SK-N-MC (cell line): ENCODE measurements at regions not wholly inside any gene's neighbourhood (a gene's known extent, or its start where the extent isn't known, plus 50 kb on each side); places are given as distances from the start of the nearest gene placed in this dataset.

Experiments
- DNase-seq: peaks from one replicate; pipeline ENCODE4 v3.0.0-alpha.2; 2011; ENCODE audit warnings: low read depth, low spot score
- H3K27ac ChIP-seq: fragments of 200-600 bp; sonication (generic); 2 replicates; pipeline ENCODE4 v1.5.1; 2016; ENCODE audit warnings: mixed run types
- H3K36me3 ChIP-seq: fragments of 200-600 bp; sonication (generic); 2 replicates; pipeline ENCODE4 v1.6.1; 2017; ENCODE audit warnings: antibody characterized with exemption, low read length, mixed read lengths; ENCODE audit not compliant: insufficient read depth
- H3K4me3 ChIP-seq: fragments of 200-600 bp; sonication (generic); 2 replicates; pipeline ENCODE4 v1.5.1; 2016
- H3K9ac ChIP-seq: fragments of 200-600 bp; sonication (generic); 2 replicates; pipeline ENCODE4 v1.8.0; 2017; ENCODE audit warnings: mixed run types, mixed read lengths; ENCODE audit not compliant: insufficient read length
- H3K9me3 ChIP-seq: fragments of 200-600 bp; sonication (generic); 2 replicates; pipeline ENCODE4 v1.6.1; 2017; ENCODE audit warnings: low read depth, mild to moderate bottlenecking, antibody characterized with exemption, low read length, moderate library complexity, mixed read lengths
- EZH2 ChIP-seq: fragments of 200-600 bp; sonication (generic); IDR thresholded peaks from one replicate; pipeline ENCODE4 v1.6.1; 2017; ENCODE audit warnings: antibody characterized with exemption
- FOXP2 ChIP-seq: optimal IDR thresholded peaks from 2 replicates; pipeline ENCODE3; 2011; ENCODE audit warnings: mild to moderate bottlenecking, moderate library complexity; ENCODE audit not compliant: insufficient read depth; ENCODE audit errors: extremely low read length, control extremely low read depth
- POLR2AphosphoS5 ChIP-seq: IDR thresholded peaks from 2 replicates; pipeline ENCODE4 v1.6.1; 2012; ENCODE audit warnings: mild to moderate bottlenecking, low read depth, low read length, borderline replicate concordance

DNA sequence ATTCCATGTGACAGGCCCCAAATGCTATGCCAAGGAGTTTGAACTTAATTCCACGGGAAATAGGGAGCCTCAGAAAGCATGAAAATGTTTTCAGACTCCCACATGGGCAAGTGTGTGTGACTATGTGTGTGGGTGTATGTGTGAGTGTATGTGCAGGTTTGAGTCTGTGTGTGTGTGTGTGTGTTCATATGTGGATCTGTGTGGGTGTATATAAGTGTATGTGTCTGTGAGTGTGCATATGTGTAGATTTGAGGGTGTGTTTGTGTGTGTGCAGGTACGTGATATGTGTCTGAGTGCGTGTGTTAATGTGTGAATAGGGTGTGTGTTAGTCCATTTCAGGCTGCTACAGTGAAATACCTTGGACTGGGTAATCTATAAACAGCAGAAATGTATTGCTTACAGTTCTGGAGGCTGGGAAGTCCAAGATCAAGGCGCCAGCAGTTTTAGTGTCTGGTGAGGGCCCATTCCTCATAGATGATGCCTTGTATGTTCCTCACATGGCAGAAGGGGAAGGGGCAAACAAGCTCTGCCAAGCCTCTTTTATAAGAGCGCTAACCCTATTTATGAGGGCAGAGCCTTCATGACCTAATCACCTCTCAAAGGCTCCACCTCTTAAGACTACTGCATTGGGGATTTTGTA is 181.1 kb upstream of the TAB2 start:
- Histone ChIP-seq H3K9ac (no peak overlapping the region), H3K36me3 (no peaks in the 10 kb centered on the region), H3K27ac (no peak overlapping the region), H3K9me3 (no peaks in the 10 kb centered on the region), H3K4me3 (no peak overlapping the region)
- no peak for TF ChIP-seq EZH2
- TF ChIP-seq FOXP2 = no peak
- TF ChIP-seq POLR2AphosphoS5 = no peak
- DNase-seq = no peak

DNA sequence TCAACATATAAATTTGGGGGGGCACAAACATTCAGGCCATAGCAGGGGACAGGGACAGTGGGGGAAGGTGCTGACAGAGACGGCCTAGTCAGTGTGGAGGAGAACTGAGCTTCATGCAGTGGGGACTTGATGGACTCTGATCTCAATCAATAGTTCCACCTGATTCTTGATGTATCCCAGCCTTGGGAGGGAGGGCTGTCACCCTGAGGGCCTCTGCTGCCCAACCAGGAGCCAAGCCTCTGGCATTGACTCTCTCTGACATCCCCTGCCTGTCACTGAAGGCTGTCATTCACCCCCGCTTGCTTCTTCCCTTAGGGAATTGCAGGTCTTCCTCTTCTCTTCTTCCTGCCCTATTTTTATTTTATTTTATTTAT is 180.6 kb upstream of the TAB2 start:
- TF ChIP-seq POLR2AphosphoS5 (no peak), EZH2 (no peak), FOXP2 (no peak)
- H3K9ac ChIP-seq = no peak overlapping the region
- H3K27ac ChIP-seq = no peak overlapping the region
- H3K36me3 ChIP-seq = no peaks in the 10 kb centered on the region
- no peak overlapping the region for H3K4me3 ChIP-seq
- DNase-seq = no peak
- H3K9me3 ChIP-seq = no peaks in the 10 kb centered on the region

DNA sequence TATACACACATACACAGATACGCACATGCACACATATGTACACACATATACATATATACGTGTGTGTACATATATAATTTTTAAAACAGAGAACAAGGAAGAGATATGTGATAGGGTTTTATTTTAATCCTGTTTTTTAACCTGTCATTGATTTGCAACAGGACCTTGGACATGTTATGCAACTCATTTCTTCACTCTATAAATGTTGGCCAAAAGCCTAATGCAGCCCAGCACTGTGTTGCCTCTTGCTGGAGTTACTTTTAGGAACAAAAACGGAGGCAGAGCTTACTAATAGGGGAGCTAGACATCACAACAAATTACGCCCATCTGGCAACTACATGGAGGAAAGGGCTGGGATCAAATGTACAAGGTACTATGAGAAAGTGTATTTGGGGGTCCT is 179.9 kb upstream of the TAB2 start:
- DNase-seq = no peak
- no peak for TF ChIP-seq FOXP2
- TF ChIP-seq EZH2 = no peak
- no peak for TF ChIP-seq POLR2AphosphoS5
- H3K36me3 ChIP-seq = no peaks in the 10 kb centered on the region
- H3K9ac ChIP-seq = no peak overlapping the region
- H3K9me3 ChIP-seq = no peaks in the 10 kb centered on the region
- no peak overlapping the region for H3K4me3 ChIP-seq
- no peak overlapping the region for H3K27ac ChIP-seq

DNA sequence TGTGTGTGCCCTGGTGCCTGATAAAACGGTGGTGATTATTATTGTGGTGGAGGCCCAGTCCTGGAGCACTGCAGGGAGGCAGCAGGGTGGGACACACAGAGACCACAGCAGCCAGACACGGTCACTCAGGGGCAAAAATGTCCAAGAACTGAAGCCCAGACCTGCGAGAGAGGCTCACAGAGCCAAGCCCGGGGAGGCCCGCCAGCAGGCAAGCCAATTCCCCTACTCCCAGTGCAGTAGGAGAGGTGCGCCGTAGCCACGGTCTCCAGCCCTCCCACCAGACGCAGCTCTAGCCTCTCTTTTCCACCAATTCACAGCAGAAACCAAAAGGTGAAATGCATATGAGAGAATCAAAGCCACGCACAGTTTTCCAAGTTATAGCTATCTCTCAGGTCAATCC is 179.4 kb upstream of the TAB2 start:
- no peak for TF ChIP-seq EZH2
- no peak for TF ChIP-seq FOXP2
- no peak for TF ChIP-seq POLR2AphosphoS5
- H3K4me3 ChIP-seq = no peak overlapping the region
- no peak overlapping the region for H3K9ac ChIP-seq
- H3K36me3 ChIP-seq = no peaks in the 10 kb centered on the region
- H3K9me3 ChIP-seq = no peaks in the 10 kb centered on the region; the same call in 1 of the 2 replicates
- DNase-seq = no peak
- no peak overlapping the region for H3K27ac ChIP-seq

DNA sequence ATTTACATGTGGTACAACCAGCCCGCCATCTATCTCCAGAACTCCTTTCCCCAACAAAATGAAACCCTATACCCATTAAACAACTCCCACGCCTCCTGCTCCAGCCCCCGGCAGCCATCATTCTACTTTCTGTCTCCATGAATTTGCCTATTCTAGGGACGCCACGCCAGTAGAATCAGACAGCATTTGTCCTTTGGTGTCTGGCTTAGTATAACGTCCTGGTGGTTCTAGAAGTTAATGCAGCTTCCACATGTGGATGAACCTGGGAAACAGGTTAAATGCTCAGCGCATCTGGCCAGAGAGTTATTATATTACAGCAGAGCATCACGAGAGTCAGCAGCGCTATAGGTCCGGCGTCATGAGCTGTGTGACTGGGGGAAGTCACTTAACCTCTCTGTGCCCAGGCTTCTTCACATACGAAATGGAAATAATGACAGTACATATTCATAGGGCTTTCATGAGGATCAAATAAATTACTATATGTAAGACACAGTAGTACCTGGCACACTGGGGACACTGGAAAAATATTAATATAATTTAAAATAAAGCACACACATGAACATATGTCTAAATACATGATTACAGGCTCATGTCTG is 178.7 kb upstream of the TAB2 start:
- no peak for TF ChIP-seq FOXP2
- no peak for TF ChIP-seq EZH2
- no peak for TF ChIP-seq POLR2AphosphoS5
- Histone ChIP-seq H3K9me3 (no peaks in the 10 kb centered on the region; the same call in 1 of the 2 replicates), H3K9ac (no peak overlapping the region), H3K27ac (no peak overlapping the region), H3K4me3 (no peak overlapping the region), H3K36me3 (no peaks in the 10 kb centered on the region)
- no peak for DNase-seq

DNA sequence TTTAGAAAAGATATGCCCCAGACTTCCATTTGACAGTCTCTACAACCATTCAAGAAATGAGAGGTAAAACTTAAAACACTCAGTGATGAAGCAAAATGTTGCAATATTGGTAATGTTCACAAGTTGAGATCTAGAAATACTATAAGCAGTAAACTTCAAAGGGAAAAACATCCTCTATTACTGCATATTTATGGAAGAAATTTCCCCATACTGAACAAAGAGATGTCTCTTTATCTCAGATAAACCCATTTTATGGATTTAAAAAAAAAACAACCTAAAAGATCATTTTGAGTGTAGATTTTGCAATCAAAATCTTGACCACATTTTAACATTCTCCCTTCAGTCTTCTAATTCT is 177.8 kb upstream of the TAB2 start:
- TF ChIP-seq FOXP2 (no peak), EZH2 (no peak), POLR2AphosphoS5 (no peak)
- Histone ChIP-seq H3K9me3 (no peaks in the 10 kb centered on the region; the same call in 1 of the 2 replicates), H3K36me3 (no peaks in the 10 kb centered on the region), H3K9ac (no peak overlapping the region), H3K27ac (no peak overlapping the region), H3K4me3 (no peak overlapping the region)
- no peak for DNase-seq

DNA sequence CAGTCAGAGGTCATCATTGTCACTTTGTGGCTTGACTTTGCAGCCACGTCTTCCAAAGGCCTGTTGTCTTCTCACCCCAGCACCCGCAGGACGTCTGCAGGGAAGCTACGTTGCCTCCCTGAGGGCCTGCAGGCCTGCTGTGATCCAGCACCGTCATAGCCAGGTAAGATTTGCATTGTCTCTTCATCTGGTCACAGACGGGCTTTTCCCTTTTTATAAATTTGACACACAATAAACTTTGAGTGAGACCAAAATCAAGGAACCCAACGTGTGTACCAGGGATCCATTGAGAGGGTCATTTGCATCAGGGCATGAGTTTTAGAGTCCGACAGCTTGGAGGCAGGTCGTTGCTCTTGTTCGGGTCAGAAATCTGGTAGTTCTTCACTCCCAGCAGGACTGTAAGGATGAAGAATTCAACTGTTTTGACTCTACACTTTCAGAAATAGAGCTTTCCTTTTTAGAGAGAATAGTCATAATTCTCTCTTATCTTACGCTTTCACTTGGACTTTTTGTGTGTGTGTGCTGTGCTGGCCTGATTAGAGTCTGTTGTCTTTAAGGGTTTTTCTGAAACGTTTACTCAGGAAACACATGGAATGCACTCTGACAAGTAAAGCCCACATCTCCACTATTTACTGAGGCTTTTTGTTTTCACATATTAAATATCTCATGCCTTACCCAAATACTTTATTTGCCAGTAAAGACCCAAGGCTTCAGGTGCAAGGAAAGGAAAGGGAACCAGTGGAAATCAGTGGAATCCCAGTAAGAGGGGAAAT is 177.2 kb upstream of the TAB2 start:
- TF ChIP-seq EZH2 = no peak
- no peak for TF ChIP-seq POLR2AphosphoS5
- no peak for TF ChIP-seq FOXP2
- Histone ChIP-seq H3K36me3 (no peaks in the 10 kb centered on the region), H3K4me3 (no peak overlapping the region), H3K27ac (no peak overlapping the region), H3K9ac (no peak overlapping the region), H3K9me3 (no peaks in the 10 kb centered on the region; the same call in 1 of the 2 replicates)
- DNase-seq = no peak

DNA sequence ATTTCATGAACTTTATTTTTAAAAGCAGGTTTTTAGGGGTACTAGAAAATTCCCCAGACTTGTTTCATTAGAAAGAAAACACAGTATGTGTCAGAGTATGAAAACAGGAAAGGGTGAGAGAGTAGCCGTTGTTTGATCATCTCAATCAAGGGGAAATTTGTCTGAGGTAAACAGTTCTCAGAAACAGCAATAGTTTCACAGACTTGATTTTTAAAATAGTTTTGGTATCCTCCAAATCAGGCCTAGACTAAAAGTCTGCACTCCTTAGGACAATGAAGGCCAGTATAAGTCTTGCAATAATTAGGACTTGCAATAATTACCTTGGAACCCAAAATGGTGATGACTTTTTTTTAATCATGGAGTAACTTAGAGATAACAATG is 176.6 kb upstream of the TAB2 start:
- H3K4me3 ChIP-seq = no peak overlapping the region
- TF ChIP-seq POLR2AphosphoS5 (no peak), EZH2 (no peak), FOXP2 (no peak)
- no peaks in the 10 kb centered on the region for H3K36me3 ChIP-seq
- H3K27ac ChIP-seq = no peak overlapping the region
- no peaks in the 10 kb centered on the region; the same call in 1 of the 2 replicates for H3K9me3 ChIP-seq
- DNase-seq = no peak
- no peak overlapping the region for H3K9ac ChIP-seq
